Keratinocyte (primary cell): ENCODE measurements at regions not wholly inside any gene's neighbourhood (a gene's known extent, or its start where the extent isn't known, plus 50 kb on each side); places are given as distances from the start of the nearest gene placed in this dataset.

Experiments
- DNase-seq: peaks from one replicate; pipeline ENCODE4 v3.0.0-alpha.2; 2011; ENCODE audit warnings: low read depth, missing footprints, low spot score
- FAIRE-seq: peaks from 2 replicates; lab custom pipeline; 2011; peaks lifted over from hg19 to GRCh38; lab: Jason Lieb, UNC
- H2AFZ ChIP-seq: 2 replicates; pipeline ENCODE4 v1.6.0; 2012; ENCODE audit warnings: low read length, control low read depth, inconsistent platforms; ENCODE audit not compliant: control insufficient read depth
- H3K27ac ChIP-seq: 2 replicates; pipeline ENCODE4 v1.5.1; 2011; ENCODE audit warnings: low read length; ENCODE audit not compliant: control insufficient read depth, insufficient read depth
- H3K27me3 ChIP-seq: 3 replicates; pipeline ENCODE4 v1.6.0; 2011; ENCODE audit warnings: low read length; ENCODE audit not compliant: control insufficient read depth, insufficient read depth; ENCODE audit errors: extremely low read depth
- H3K36me3 ChIP-seq, 2 experiments: 2 replicates in 1 of 2; 3 replicates in 1 of 2; pipeline ENCODE4 v1.5.1; 2011; ENCODE audit warnings: low read length in 2 of 2, mild to moderate bottlenecking in 1 of 2; ENCODE audit not compliant: control insufficient read depth in 2 of 2, insufficient read depth in 2 of 2; ENCODE audit errors: extremely low read depth in 1 of 2
- H3K4me1 ChIP-seq: 3 replicates; pipeline ENCODE4 v1.5.1; 2011; ENCODE audit warnings: low read length; ENCODE audit not compliant: control insufficient read depth, insufficient read depth; ENCODE audit errors: extremely low read depth
- H3K4me2 ChIP-seq: 3 replicates; pipeline ENCODE4 v1.6.0; 2011; ENCODE audit warnings: low read depth, low read length; ENCODE audit not compliant: control insufficient read depth, insufficient read depth; ENCODE audit errors: extremely low read depth
- H3K4me3 ChIP-seq, 3 experiments: fragments of 200-600 bp in 1 of 3; sonication (generic) in 1 of 3; 2 replicates in 2 of 3; 3 replicates in 1 of 3; pipeline ENCODE4 v1.5.1; 2011 to 2016; ENCODE audit warnings: low read length in 3 of 3, mild to moderate bottlenecking in 3 of 3, control low read depth in 2 of 3, inconsistent platforms in 1 of 3, low read depth in 1 of 3, mixed read lengths in 1 of 3, mixed run types in 1 of 3, moderate library complexity in 1 of 3; ENCODE audit not compliant: control insufficient read depth in 2 of 3, insufficient read depth in 2 of 3; ENCODE audit errors: extremely low read depth in 1 of 3
- H3K79me2 ChIP-seq: 2 replicates; pipeline ENCODE4 v1.6.0; 2012; ENCODE audit warnings: low read length; ENCODE audit not compliant: control insufficient read depth, insufficient read depth
- H3K9ac ChIP-seq: 3 replicates; pipeline ENCODE4 v1.6.0; 2011; ENCODE audit warnings: low read length; ENCODE audit not compliant: control insufficient read depth, insufficient read depth; ENCODE audit errors: extremely low read depth
- H3K9me1 ChIP-seq: 3 replicates; pipeline ENCODE4 v1.6.0; 2011; ENCODE audit warnings: low read length; ENCODE audit not compliant: control insufficient read depth, insufficient read depth; ENCODE audit errors: extremely low read depth
- H3K9me3 ChIP-seq: 2 replicates; pipeline ENCODE4 v1.5.1; 2012; ENCODE audit warnings: low read depth, low read length; ENCODE audit not compliant: control insufficient read depth
- H4K20me1 ChIP-seq: 3 replicates; pipeline ENCODE4 v1.6.0; 2011; ENCODE audit warnings: low read length; ENCODE audit not compliant: control insufficient read depth, insufficient read depth; ENCODE audit errors: extremely low read depth
- EZH2 ChIP-seq: IDR thresholded peaks from one replicate; pipeline ENCODE4 v1.6.1; 2012; ENCODE audit warnings: inconsistent platforms, mild to moderate bottlenecking, low read length, moderate library complexity
- dilution Hi-C: fragments of 300-500 bp; cut with MboI; formaldehyde crosslinking; loops from one replicate; pipeline ENCODE4 v1.7.0; 2020; ENCODE audit warnings: low sequenced_read_pairs; ENCODE audit not compliant: extremely low pct_ligation_motif_present
- TF ChIP-seq, protein P1 (sequence below), 3 experiments: IDR thresholded peaks in 1 of 3; conservative IDR thresholded peaks in 1 of 3; optimal IDR thresholded peaks in 1 of 3; 2 replicates in 2 of 3; 3 replicates in 1 of 3; pipeline versions ENCODE3 to v1.5.1; 2011; ENCODE audit warnings: low read length in 3 of 3, mild to moderate bottlenecking in 3 of 3, moderate library complexity in 2 of 3, control low read depth in 1 of 3, inconsistent platforms in 1 of 3; ENCODE audit not compliant: insufficient read depth in 2 of 3; ENCODE audit errors: extremely low read depth in 1 of 3

DNA sequence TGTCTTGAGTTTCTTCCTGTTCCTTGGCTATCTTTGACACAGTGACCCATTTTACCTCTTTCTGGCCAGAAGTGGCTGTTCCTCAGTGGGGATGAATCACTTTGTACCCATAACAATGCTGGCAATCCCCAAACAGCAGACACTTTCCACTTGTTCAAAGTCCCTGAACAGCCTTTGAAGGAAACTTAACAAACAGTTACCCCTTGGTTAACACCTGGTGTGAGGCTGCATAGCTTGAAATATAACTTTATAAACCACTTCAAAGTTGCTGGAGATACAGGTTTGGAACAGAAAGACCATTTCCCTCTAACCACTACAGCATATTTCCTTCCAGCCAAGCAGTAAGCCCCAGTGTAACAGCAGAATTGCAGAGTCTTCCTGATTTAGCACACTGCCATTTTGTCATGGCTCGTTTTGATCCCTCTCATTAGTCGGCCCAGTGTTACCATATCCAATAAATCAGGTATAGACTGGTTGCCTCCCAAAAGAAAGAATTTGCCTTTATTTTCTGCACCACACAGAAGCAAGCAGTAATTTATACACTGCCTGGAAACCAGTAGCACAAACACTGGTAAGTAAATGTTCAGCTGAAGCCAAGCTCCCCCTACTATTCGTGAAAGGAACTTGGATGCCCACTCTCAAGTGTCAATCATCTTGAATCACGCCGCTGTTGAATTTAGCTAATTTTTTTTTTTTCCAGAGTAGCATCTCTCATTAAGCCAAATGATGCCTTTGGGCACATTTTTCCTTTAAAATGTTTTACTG, 225.9 kb downstream of the PIK3R1 start:
- dilution Hi-C loops = no loop called here
- no peaks in the 10 kb centered on the region for H3K27me3 ChIP-seq
- no peaks in the 10 kb centered on the region for H4K20me1 ChIP-seq
- no peaks in the 10 kb centered on the region for H3K9me1 ChIP-seq
- no peak overlapping the region for H3K4me2 ChIP-seq
- H3K36me3 ChIP-seq = no peaks in the 10 kb centered on the region
- H3K9ac ChIP-seq = no peak overlapping the region
- no peak overlapping the region for H3K4me3 ChIP-seq
- TF ChIP-seq EZH2 = no peak
- H2AFZ ChIP-seq = no peak overlapping the region
- no peaks in the 10 kb centered on the region for H3K79me2 ChIP-seq
- FAIRE-seq (no peak), DNase-seq (no peak)
- no peak overlapping the region for H3K27ac ChIP-seq
- no peaks in the 10 kb centered on the region for H3K9me3 ChIP-seq
- H3K4me1 ChIP-seq = peaks cover 11% of the 10 kb centered on the region

DNA sequence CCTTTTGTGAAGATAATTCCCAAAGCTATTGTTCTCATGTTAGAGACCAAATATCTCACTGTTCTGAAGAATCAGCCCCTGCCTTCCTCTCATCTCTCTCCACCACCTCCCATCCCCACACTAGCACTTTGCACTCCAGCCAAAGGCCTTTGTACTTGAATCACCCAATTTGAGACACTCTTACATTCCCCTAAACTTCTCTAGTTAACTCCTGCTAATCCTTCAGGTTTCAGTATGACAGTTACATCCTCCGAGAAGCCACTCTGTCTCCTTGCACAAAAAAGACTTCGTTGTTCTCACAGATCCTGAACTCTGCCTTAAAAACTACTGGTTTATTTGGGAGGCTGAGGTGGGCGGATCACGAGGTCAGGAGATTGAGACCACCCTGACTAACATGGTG, 227.5 kb downstream of the PIK3R1 start:
- no peak for DNase-seq
- peaks cover 11% of the 10 kb centered on the region for H3K4me1 ChIP-seq

More for the DNA sequence above, 227.5 kb downstream of the PIK3R1 start:
- H3K27me3 ChIP-seq = no peaks in the 10 kb centered on the region
- H3K4me3 ChIP-seq = no peak overlapping the region
- H3K4me2 ChIP-seq = no peak overlapping the region
- H3K9me3 ChIP-seq = no peaks in the 10 kb centered on the region
- no peaks in the 10 kb centered on the region for H4K20me1 ChIP-seq
- FAIRE-seq = no peak
- dilution Hi-C loops = no loop called here
- TF ChIP-seq EZH2 = no peak
- TF ChIP-seq, protein P1, sequence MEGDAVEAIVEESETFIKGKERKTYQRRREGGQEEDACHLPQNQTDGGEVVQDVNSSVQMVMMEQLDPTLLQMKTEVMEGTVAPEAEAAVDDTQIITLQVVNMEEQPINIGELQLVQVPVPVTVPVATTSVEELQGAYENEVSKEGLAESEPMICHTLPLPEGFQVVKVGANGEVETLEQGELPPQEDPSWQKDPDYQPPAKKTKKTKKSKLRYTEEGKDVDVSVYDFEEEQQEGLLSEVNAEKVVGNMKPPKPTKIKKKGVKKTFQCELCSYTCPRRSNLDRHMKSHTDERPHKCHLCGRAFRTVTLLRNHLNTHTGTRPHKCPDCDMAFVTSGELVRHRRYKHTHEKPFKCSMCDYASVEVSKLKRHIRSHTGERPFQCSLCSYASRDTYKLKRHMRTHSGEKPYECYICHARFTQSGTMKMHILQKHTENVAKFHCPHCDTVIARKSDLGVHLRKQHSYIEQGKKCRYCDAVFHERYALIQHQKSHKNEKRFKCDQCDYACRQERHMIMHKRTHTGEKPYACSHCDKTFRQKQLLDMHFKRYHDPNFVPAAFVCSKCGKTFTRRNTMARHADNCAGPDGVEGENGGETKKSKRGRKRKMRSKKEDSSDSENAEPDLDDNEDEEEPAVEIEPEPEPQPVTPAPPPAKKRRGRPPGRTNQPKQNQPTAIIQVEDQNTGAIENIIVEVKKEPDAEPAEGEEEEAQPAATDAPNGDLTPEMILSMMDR (optimal IDR thresholded peaks at IDR 0.05 in 1 of 3, IDR thresholded peaks at IDR 0.05 in 1 of 3, conservative IDR thresholded peaks at IDR 0.05 in 1 of 3; ENCODE audit: extremely low read depth in 1 of 3, insufficient read depth in 2 of 3, low read length in 3 of 3) = no peak
- H3K36me3 ChIP-seq = no peaks in the 10 kb centered on the region
- H3K79me2 ChIP-seq = no peaks in the 10 kb centered on the region
- no peak overlapping the region for H2AFZ ChIP-seq
- no peak overlapping the region for H3K27ac ChIP-seq
- no peaks in the 10 kb centered on the region for H3K9me1 ChIP-seq
- H3K9ac ChIP-seq = no peak overlapping the region
